HG03139 (cell line): ENCODE measurements at regions not wholly inside any gene's neighbourhood (a gene's known extent, or its start where the extent isn't known, plus 50 kb on each side); places are given as distances from the start of the nearest gene placed in this dataset.
"Not testable (repeated sequence)": the region's sequence is repeated elsewhere in the genome, so short reads cannot be mapped to it uniquely, and the experiment has no call there.

Experiments
- ATAC-seq: cut with Tn5 transposase; IDR thresholded peaks from one replicate; pipeline ENCODE4 v1.9.1; 2021; ENCODE audit not compliant: unreplicated experiment

- no peak for ATAC-seq
These were observed 133.7 kb downstream of the ATL2 start for GRCh38 chr2:38243186-38243880.

GRCh38 chr2:38239452-38239851 is 137.6 kb downstream of the ATL2 start:
- ATAC-seq = no peak

GRCh38 chr2:38238705-38239104 is 138.4 kb downstream of the ATL2 start:
- not testable (repeated sequence) for ATAC-seq

GRCh38 chr2:38237311-38237710 is 139.8 kb downstream of the ATL2 start:
- ATAC-seq = no peak

GRCh38 chr2:38233231-38233983 is 143.7 kb downstream of the ATL2 start:
- ATAC-seq = no peak

- ATAC-seq = no peak
These were observed 144.6 kb downstream of the ATL2 start for GRCh38 chr2:38232454-38232853.

GRCh38 chr2:38230756-38231155 is 146.3 kb downstream of the ATL2 start:
- ATAC-seq = no peak

- no peak for ATAC-seq
These were observed 148.3 kb downstream of the ATL2 start for GRCh38 chr2:38228753-38229152.

GRCh38 chr2:38224821-38225437 is 149.0 kb upstream of the CYP1B1 start:
- no peak for ATAC-seq

- ATAC-seq = no peak
These were observed 148.2 kb upstream of the CYP1B1 start for GRCh38 chr2:38224181-38224580.

GRCh38 chr2:38223256-38223655 is 147.3 kb upstream of the CYP1B1 start:
- no peak for ATAC-seq

- no peak for ATAC-seq
These were observed 144.2 kb upstream of the CYP1B1 start for GRCh38 chr2:38220164-38220563.

GRCh38 chr2:38218995-38219394 is 143.0 kb upstream of the CYP1B1 start:
- ATAC-seq = no peak

- no peak for ATAC-seq
These were observed 142.6 kb upstream of the CYP1B1 start for GRCh38 chr2:38218591-38218991.

- ATAC-seq = no peak
These were observed 141.6 kb upstream of the CYP1B1 start for GRCh38 chr2:38217401-38218188.

- ATAC-seq = no peak
These were observed 140.9 kb upstream of the CYP1B1 start for GRCh38 chr2:38216886-38217285.

GRCh38 chr2:38215993-38216392 is 140.0 kb upstream of the CYP1B1 start:
- no peak for ATAC-seq

GRCh38 chr2:38215522-38215921 is 139.6 kb upstream of the CYP1B1 start:
- no peak for ATAC-seq

GRCh38 chr2:38214209-38214717 is 138.3 kb upstream of the CYP1B1 start:
- no peak for ATAC-seq

GRCh38 chr2:38213619-38214167 is 137.7 kb upstream of the CYP1B1 start:
- no peak for ATAC-seq

GRCh38 chr2:38212312-38212711 is 136.4 kb upstream of the CYP1B1 start:
- no peak for ATAC-seq
